HG02943 (cell line): ENCODE measurements at regions not wholly inside any gene's neighbourhood (a gene's known extent, or its start where the extent isn't known, plus 50 kb on each side); places are given as distances from the start of the nearest gene placed in this dataset.

Experiments
- ATAC-seq: cut with Tn5 transposase; IDR thresholded peaks from one replicate; pipeline ENCODE4 v1.9.1; 2021; ENCODE audit warnings: mild to moderate bottlenecking, low read depth, moderate library complexity; ENCODE audit not compliant: unreplicated experiment

- ATAC-seq, result no peak
Observed at GRCh38 chr22:46086577-46087335, 63.6 kb upstream of the PPARA start.

DNA sequence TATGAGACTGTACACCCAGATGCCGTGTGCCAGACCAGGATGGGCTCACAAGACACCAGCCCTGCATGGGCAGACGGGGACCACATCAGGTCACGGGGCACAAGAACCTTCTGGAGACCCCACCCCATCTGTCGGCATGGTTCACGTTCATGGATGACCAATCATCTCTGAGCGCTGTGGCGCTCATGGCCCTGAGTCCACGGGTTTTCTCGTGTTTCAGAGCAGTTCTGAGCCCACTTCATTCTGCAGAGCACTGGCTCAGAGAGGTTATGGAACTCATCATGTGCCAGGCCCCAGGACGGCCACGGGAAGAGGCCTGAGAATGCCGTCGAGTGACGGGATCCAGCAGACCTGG lies 63.0 kb upstream of the PPARA start:
- no peak for ATAC-seq

GRCh38 chr22:46087816-46088277 lies 62.5 kb upstream of the PPARA start:
- ATAC-seq, result no peak

DNA sequence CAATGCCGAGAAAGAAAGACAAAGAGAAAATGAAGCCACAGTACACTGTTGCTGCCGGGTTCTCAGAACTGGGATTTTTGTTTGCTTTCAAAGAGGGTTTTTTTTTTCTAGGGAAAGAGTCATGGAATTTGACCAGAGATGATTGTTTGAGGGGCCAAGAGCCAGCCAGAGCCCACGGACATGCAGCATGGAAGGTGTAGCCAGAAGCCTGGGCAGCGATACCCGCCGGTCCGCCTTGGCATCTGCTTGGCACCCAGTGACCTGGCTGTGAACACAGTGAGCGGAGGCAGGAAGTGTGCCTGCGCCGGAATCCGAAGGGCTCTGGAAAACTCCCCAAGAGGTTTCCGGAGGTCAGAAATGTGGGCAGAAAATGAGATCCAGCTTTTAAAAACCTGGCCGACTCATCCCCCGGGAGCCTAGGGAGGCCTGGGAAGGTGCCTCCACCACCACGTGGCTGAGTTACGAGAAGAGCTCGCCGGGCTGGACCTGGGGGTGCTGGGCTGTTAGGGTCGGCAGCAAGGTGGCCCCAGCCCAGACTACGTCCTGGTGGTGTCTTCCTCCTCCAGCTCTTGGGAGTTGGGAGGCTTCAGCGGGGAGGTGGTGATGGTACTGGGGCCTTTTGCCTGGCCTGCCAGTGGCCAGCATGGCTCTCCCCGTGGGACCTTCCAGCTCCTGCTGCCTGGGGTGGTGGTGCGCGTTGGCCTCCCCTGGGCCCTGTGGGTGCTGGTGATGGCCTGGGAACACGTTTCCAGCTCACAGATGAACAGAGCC lies 61.6 kb upstream of the PPARA start:
- no peak for ATAC-seq

- ATAC-seq, result no peak
Observed at GRCh38 chr22:46089426-46090035, 60.8 kb upstream of the PPARA start.

DNA sequence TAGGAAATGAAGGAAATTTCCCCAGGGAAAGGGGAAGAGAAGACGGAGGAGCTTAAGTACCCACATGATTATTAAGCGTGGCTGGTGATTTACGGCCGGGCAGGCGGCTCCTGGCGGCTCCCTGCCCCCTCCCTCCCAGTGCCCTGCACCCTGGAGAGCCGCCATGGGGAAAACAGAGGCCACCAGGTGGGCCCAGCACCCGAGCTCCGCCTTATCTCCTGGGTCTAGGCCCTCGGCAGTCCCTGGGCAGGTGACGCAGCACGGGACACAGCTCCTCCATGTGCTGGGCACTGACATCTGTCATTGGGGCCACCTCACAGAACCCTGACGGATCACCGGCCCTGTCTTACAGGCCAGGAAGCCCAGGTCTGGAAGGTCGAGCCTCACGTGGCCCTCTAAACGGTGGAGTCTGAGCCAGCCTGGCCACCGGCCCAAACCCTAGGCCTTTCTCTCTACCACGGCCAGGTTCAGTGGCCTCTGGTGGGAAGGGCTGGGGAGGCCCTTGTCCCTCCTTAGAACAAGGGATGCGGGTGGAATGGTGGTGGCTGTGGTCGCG lies 60.2 kb upstream of the PPARA start:
- ATAC-seq, result no peak

DNA sequence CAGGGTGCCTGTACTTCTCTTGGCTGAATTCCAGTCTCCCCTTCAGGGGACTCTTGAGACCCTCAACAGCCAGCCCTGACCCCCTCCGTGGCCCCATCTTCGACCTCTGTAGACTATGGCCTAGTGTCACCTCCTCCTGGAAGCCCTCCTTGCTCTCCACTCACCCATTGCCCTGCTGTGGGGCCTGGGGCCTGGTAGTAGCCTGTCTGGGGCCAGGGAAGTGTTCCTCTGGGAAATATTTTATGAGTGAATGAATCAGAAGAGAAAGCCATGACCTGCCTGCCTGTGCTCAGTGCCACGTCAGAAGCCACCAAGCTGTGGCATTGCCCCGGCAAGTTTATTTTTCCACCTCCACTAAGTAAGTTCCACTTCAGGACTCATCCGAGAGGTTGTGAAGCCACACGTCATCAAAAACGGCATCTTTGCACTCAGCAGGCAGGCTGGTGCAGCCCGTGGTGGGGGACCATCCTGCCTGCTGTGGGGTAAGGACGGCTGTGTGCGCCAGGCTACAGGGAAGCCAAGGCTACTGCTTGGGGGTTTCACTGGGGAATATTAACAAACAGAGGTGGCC lies 59.6 kb upstream of the PPARA start:
- ATAC-seq, result no peak

DNA sequence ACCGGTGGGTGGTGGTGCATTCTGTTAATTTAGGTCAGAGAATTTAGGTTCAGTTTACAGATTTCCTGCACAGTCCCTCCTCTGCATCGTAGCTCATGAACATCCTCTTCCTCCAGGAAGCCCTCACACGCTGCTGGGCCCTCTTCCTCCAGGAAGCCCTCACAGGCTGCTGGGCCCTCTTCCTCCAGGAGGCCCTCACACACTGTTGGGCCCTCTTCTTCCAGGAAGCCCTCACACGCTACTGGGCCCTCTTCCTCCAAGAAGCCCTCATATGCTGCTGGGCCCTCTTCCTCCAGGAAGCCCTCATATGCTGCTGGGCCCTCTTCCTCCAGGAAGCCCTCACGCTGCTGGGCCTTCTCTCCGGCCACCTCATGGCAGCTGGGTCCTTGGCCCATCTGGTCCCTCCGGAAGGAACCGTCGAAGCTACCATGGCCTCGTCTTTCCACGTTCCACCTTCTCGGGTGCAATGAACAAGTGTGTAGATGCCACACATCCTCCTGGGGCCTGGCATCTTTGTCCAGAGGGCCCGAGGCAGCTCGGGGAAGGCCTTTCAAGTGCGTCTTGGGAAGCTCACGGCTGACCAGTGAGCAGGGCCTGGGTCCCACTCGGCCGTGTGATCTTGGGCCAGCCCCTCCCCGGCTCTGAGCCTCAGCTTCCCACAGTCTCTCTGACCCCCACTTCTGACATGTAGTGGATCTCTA lies 58.9 kb upstream of the PPARA start:
- no peak for ATAC-seq

- no peak for ATAC-seq
Observed at GRCh38 chr22:46092011-46092410, 58.3 kb upstream of the PPARA start.

DNA sequence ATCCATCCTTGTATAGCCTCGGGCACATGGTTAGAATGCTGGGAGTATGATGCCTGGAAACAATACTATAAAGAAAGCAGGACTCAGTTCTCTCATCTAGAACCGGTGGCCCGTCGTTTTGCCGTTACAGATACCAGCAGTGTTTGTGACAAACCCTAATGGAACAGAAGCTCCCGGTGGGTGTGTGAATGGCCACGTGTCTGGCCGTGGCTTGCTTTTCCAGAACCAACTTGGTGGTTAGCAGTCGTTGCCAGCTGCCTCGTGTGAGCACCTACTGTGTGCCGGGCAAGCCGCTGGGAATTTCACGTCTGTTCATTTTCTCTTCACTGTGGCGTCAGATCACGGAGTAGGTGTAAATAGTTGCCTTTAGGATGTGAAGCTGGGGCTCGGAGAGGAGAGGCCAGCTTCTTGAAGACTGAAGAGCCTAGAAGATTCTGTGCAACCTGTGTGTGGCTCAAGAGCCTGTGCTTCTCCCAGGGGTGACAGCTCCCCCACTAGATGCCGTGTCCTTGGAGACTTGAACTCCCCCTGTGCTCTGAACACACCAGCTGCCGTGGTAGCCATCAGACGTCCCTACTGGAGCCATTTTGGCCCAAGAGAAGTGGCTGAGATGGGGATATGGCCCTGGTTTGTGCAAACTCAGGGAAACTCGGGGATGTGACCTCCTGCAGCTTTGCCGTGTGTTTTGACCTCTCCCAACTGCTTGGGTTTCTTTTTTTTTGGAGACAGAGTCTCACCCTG lies 57.5 kb upstream of the PPARA start:
- ATAC-seq, result no peak

- no peak for ATAC-seq
Observed at GRCh38 chr22:46093796-46094195, 56.5 kb upstream of the PPARA start.

DNA sequence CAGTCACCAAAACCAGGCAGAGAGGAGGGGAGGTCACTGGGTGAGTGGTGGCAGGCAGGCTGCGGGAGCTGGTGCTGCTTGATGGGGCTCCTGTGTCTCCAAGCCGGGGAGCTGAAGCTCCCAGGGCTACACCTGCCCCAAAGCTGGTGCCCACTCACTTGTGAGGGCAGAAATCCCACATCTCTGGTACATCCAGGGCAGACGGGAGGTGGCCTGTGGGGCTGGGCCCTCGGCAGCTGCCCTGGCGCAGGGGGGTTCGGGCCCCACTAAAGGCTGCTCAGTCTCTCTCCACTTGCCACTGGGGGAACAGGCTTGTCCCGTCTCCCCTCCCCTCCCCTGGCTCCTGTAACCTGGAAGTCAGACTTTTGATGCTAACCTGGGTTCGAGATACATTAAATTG lies 55.6 kb upstream of the PPARA start:
- no peak for ATAC-seq

DNA sequence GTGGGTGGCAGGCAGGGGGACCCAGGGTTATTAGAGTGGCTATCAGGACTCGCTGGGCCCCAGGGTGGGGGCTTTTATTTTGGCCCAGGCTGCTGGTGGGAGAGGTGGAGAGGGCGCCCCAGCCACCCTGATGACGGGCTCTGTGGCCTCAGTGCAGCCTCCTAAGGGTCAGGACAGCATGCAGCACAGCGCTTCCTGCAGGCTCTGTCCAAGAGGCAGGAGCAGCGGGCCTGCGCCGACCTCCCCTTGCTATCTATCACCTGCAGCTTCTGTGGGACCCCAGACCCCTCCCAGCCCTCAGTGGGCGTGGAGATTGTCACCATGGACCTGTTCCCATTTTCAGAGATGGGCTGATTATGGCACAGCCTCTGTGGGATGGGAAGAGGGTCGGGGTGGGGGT lies 54.3 kb upstream of the PPARA start:
- ATAC-seq, result no peak

DNA sequence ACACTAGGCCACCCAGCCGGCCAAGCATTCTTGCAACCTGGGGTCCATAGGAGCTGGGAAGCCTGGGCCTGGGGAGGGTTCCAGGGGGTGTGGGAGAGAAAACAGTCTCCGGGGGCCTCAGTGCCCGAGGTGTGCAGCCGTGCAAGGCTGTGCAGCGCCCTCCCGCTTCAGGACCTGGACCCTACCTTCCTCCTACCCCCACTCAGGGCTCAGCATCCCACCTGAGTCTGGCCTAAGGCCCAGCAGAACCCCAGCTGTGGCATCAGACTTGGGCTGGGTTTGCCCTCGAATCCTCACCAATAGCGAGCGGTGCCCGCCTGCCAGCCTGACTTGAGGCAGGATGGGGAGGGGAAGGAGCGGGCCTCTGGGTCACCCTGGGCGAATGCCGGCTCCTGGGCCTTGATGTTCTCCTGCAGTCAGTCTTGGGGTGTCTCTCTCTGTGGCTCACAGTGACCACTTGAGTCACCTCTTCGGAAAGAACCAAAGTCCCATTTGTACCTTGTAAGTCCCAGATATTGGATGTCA lies 53.6 kb upstream of the PPARA start:
- no peak for ATAC-seq

DNA sequence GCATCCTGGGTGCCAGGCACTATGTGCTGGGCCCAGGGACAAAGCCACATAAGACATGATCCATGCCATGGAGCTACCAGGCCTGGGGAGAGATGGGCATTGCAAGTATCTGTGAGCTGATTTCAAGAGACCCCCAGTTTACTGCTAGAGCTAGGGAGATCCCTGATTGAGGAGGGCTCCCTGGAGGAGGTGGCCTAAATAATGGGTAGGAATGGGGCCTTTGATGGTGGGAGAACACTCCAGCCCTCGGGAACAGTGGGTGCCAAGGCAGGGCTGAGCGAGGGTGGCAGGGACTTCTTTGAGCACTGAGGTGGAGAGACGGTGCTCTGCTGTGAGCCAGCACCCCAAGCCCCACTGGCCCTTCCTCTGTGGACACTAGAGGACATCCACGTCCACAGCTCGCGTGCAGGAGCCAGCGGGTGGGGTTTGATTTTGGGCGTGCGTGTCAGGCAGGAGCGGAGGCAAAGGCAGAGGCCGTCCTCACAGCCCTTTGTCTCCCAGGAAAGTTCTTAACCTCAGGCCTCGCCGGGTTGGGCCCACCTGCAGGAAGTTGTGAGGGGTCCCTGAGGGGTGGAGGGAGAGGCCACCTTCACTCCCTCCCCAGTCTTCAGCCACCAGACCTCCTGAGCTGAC lies 52.9 kb upstream of the PPARA start:
- ATAC-seq, result no peak

DNA sequence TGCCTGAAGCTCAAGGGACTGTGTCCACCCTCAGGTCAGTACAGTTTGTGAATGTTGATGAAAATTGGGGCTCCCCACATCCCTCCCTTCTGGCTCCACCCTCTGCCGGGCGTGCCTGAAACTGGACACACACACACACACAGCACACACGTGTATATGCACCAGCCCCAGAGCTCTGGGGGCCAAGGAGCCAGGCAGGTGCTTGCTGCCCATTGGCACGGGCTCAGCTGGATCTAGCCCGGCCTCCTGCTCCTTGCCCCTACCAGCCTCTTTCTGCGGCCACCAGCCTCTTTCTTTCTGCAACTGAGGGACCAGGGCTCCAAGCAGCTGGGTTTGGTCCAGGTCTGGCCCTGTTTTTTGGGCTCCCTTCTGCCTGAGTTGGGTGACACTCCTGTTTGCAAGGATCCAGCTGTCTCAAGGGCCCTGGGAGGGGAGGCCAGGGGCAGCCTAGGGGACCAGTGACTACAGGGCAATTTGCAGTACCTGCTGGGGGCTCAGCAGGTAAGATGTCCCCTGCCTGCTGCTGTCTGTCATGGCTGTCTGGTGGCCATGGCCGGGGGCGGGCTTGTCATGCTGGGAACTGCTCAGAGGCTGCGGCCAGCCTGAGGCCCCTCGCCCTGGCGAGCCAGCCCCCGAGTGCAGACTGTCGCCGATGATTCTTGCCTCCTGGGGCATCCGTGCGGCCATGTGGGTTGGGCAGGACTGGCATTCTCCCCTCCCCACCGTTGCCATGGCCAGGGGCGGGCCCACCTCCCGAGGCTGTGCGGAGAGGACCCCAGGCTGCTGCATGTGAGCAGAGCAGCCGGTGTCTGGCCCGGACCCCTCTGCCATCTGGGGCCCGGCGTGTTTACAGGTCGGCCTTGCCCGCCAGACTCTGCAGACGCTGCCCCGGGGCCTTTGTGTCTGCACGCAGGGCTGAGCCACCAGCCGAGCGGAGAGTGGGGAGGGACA lies 51.5 kb upstream of the PPARA start:
- ATAC-seq, result no peak

DNA sequence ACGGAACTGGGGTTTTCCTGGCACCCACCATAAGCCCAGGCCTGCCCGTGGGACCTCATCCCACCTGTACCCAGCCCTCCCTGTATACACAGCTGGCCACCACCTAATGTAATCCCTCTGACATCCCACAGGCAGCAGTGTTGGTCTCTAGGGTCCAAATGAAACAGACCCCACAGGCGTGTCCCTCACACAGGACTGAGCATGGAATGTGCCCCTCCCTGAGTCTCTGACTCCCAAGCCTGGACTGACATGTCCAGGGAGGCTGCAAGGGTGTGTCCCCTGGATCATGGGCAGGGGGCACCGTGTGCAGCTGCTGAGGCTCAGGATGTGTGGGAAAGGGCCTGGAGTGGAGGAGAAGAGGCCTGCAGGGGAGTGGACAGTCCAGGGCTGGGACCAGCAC lies 50.6 kb upstream of the PPARA start:
- no peak for ATAC-seq
